K562 (cell line): ENCODE measurements at regions not wholly inside any gene's neighbourhood (a gene's known extent, or its start where the extent isn't known, plus 50 kb on each side); places are given as distances from the start of the nearest gene placed in this dataset.
A peak's percentile ranks its signal among the peaks of the same experiment; 100 is the strongest.

Source experiments
- ARID1B ChIP-seq: fragments of 450-650 bp; IDR thresholded peaks from 2 replicates; pipeline ENCODE4 v1.6.1; 2016; ENCODE audit warnings: antibody characterized with exemption, mild to moderate bottlenecking, inconsistent platforms
- BHLHE40 ChIP-seq: IDR thresholded peaks from 2 replicates; pipeline ENCODE4 v1.6.1; 2011; ENCODE audit warnings: low read length, improper control_type of control experiment
- CEBPG ChIP-seq, 3 experiments: fragments of 200-800 bp in 1 of 3; sonication (Bioruptor generic) in 1 of 3; sonication (generic) in 1 of 3; formaldehyde crosslinking in 1 of 3; IDR thresholded peaks in 2 of 3; conservative IDR thresholded peaks in 1 of 3; 2 replicates each; pipeline versions ENCODE4 v1.6.1 to v1.8.0; 2016 to 2022; ENCODE audit warnings: missing compliant biosample characterization in 2 of 3, missing genetic modification characterization in 2 of 3, mild to moderate bottlenecking in 1 of 3, missing genetic modification reagents in 1 of 3
- CHD1 ChIP-seq: fragments of 200-600 bp; sonication (generic); IDR thresholded peaks from one replicate; pipeline ENCODE4 v1.6.1; 2012; ENCODE audit warnings: mild to moderate bottlenecking, moderate library complexity, low read length, inconsistent platforms
- FOSL1 ChIP-seq: fragments of 200-800 bp; sonication (Bioruptor generic); conservative IDR thresholded peaks from 2 replicates; pipeline ENCODE4 v1.6.1; 2016; ENCODE audit warnings: missing genetic modification characterization, missing compliant biosample characterization
- GTF3C2 ChIP-seq: IDR thresholded peaks from 3 replicates; pipeline ENCODE4 v1.6.1; 2011; ENCODE audit warnings: borderline replicate concordance, mild to moderate bottlenecking, moderate library complexity; ENCODE audit not compliant: insufficient read length; ENCODE audit errors: extremely low read depth
- HIVEP1 ChIP-seq: fragments of 250-450 bp; sonication (Bioruptor Pico); IDR thresholded peaks from 2 replicates; pipeline ENCODE4 v1.4.0; 2020; ENCODE audit warnings: mild to moderate bottlenecking
- IFI16 ChIP-seq: fragments of 250-450 bp; sonication (Bioruptor Pico); IDR thresholded peaks from 2 replicates; pipeline ENCODE4 v2.1.2; 2022; ENCODE audit warnings: mild to moderate bottlenecking, inconsistent platforms
- MECOM ChIP-seq: fragments of 250-450 bp; sonication (Bioruptor Pico); IDR thresholded peaks from 2 replicates; pipeline ENCODE4 v1.8.0; 2022; ENCODE audit warnings: inconsistent platforms
- RBM25 ChIP-seq: fragments of 200-400 bp; formaldehyde crosslinking; IDR thresholded peaks from 2 replicates; pipeline ENCODE4 v1.6.1; 2018; ENCODE audit warnings: low read length, low read depth, moderate library complexity; ENCODE audit not compliant: severe bottlenecking
- RCOR1 ChIP-seq, 2 experiments: IDR thresholded peaks; 2 replicates each; pipeline ENCODE4 v1.6.1; 2012; ENCODE audit warnings: low read depth in 2 of 2, low read length in 2 of 2, borderline replicate concordance in 1 of 2, improper control_type of control experiment in 1 of 2
- SNIP1 ChIP-seq: fragments of 450-650 bp; IDR thresholded peaks from 2 replicates; pipeline ENCODE4 v1.7.1; 2017; ENCODE audit warnings: low read depth, mild to moderate bottlenecking
- TARDBP ChIP-seq: fragments of 450-650 bp; IDR thresholded peaks from 2 replicates; pipeline ENCODE4 v1.6.1; 2016
- TBP ChIP-seq: optimal IDR thresholded peaks from 2 replicates; pipeline ENCODE3; 2011; ENCODE audit warnings: low read depth, low read length, improper control_type of control experiment
- TEAD4 ChIP-seq, 2 experiments: sonication (generic) in 1 of 2; formaldehyde crosslinking in 1 of 2; IDR thresholded peaks; 2 replicates each; pipeline versions ENCODE4 v1.6.1 to v1.8.0; 2012 to 2022; ENCODE audit warnings: borderline replicate concordance in 1 of 2, inconsistent platforms in 1 of 2, low read length in 1 of 2, mild to moderate bottlenecking in 1 of 2, missing genetic modification reagents in 1 of 2
- ZFP91 ChIP-seq: sonication (generic); formaldehyde crosslinking; IDR thresholded peaks from 2 replicates; pipeline ENCODE4 v1.8.0; 2022; ENCODE audit warnings: mild to moderate bottlenecking, missing genetic modification reagents
- TF ChIP-seq, protein P1 (sequence below): sonication (generic); formaldehyde crosslinking; IDR thresholded peaks from 2 replicates; pipeline ENCODE4 v1.8.1; 2022; ENCODE audit warnings: missing genetic modification reagents
- TF ChIP-seq, protein P2 (sequence below), 2 experiments: fragments of 450-650 bp; conservative IDR thresholded peaks; 2 replicates each; pipeline ENCODE4 v1.6.1; 2017; ENCODE audit warnings: mild to moderate bottlenecking in 2 of 2, moderate library complexity in 2 of 2

DNA sequence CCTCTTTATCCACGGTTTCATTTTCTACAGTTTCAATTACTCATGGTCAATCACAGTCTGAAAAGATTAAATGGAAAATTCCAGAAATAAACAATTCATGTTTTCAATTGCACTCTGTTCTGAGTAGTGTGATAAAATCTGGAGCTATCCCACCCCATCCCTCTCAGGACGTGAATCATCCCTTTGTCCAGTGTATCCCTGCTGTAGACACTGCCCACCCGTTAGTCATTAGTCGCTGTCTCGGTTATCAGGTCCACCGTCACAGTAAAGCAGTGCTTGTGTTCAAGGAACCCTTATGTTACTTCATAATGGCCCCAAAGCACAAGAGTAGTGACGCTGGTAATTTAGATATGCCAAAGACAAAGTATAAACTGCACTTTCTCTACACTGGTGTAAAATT, 141.0 kb upstream of the LMNTD1 start (continued):
- TF ChIP-seq BHLHE40 (no peak), GTF3C2 (no peak), SNIP1 (no peak), ARID1B (peak; percentile 60; the same call in 1 of the 2 replicates), TEAD4 (IDR thresholded peaks at IDR 0.05; ENCODE audit: low read length) (no peak; the same call in 1 of the 2 replicates), TEAD4 (CRISPR knock-in tag; IDR thresholded peaks at IDR 0.05; ENCODE audit: borderline replicate concordance) (no peak), RBM25 (no peak), HIVEP1 (no peak), FOSL1 (tag) (peak; percentile 91), ZFP91 (no peak), TARDBP (no peak), CEBPG (CRISPR knock-in tag; IDR thresholded peaks at IDR 0.05) (no peak), CEBPG (tag; conservative IDR thresholded peaks at IDR 0.05 in 1 of 2, IDR thresholded peaks at IDR 0.05 in 1 of 2) (peak in 1 of 2 experiments; percentile 52; a peak in 1 of 4 replicates), RCOR1 (IDR thresholded peaks at IDR 0.05; ENCODE audit: borderline replicate concordance in 1 of 2, low read depth in 2 of 2, low read length in 2 of 2) (peak in 1 of 2 experiments; percentile 48; a peak in 1 of 4 replicates), TBP (no peak), IFI16 (CRISPR knock-in tag) (no peak), CHD1 (no peak), MECOM (CRISPR knock-in tag) (peak; percentile 37; the same call in 1 of the 2 replicates)
- TF ChIP-seq, protein P1, sequence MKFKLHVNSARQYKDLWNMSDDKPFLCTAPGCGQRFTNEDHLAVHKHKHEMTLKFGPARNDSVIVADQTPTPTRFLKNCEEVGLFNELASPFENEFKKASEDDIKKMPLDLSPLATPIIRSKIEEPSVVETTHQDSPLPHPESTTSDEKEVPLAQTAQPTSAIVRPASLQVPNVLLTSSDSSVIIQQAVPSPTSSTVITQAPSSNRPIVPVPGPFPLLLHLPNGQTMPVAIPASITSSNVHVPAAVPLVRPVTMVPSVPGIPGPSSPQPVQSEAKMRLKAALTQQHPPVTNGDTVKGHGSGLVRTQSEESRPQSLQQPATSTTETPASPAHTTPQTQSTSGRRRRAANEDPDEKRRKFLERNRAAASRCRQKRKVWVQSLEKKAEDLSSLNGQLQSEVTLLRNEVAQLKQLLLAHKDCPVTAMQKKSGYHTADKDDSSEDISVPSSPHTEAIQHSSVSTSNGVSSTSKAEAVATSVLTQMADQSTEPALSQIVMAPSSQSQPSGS (CRISPR knock-in tag), result no peak
- TF ChIP-seq, protein P2, sequence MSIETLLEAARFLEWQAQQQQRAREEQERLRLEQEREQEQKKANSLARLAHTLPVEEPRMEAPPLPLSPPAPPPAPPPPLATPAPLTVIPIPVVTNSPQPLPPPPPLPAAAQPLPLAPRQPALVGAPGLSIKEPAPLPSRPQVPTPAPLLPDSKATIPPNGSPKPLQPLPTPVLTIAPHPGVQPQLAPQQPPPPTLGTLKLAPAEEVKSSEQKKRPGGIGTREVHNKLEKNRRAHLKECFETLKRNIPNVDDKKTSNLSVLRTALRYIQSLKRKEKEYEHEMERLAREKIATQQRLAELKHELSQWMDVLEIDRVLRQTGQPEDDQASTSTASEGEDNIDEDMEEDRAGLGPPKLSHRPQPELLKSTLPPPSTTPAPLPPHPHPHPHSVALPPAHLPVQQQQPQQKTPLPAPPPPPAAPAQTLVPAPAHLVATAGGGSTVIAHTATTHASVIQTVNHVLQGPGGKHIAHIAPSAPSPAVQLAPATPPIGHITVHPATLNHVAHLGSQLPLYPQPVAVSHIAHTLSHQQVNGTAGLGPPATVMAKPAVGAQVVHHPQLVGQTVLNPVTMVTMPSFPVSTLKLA (conservative IDR thresholded peaks at IDR 0.05), result 0 out of 4 replicates have a peak, but pooled peaks of 1 of the 2 experiments have one; percentile 17
